DLD1 (cell line): ENCODE measurements at regions not wholly inside any gene's neighbourhood (a gene's known extent, or its start where the extent isn't known, plus 50 kb on each side); places are given as distances from the start of the nearest gene placed in this dataset.

ENCODE experiments used
- in situ Hi-C: cut with HindIII; loops from 2 replicates; pipeline ENCODE4 v1.10.0; 2017; ENCODE audit warnings: low sequenced_read_pairs

DNA sequence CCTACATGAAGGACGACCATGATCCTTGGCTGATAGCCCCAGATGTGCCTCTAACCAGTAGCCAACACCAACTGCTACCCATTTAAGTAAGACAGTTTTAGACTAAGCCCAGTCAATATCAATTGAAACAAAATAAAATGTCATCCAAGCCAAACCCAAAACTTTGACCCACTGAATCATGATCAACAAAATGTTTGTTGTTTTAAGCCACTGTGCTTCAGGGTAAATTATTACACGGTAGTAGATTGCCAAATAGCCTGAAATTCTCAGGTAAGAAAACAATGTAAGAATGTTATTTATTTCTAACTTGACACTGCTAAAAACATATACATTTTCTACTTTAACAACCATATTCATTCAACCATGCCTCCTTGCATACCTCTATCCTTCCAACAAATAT is 105.5 kb upstream of the PAPPA start:
- in situ Hi-C loops: no loop called here

DNA sequence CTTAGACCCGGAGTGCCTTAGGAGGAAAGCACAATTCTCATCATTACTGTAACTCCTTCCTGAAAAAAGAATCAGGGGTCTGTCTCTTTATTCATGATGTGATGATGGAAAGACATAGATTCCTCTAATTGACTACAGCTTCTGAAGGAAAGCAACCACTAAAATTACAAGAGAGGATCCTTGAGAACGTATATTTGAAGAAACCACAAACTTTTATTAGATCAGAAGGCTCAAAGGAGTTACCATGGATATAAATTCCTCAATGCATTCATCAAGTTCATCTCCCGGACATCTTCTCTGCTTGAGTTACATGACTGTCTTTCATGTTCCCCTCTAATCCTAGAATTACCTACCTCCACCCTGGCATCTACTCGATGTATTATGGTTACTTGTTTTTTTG is 104.1 kb upstream of the PAPPA start:
- in situ Hi-C loops: no loop called here

DNA sequence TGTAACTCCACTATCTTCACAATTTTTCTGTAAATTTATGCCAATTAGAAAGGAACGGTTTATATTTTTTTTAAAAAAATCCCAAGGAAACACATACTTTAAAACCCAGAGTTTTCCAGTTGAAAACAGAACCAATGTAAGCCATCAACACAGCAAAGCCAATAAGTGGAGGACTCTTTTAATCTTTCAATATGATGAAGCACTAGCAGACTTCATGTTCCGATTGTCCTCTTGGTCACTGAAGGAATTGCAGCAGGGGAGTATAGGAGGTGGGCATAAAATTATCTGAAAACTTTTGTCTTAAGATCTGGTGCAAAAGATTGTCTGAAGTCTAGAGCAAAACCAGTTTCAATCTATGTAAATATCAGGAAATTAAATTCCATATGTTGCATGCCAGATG is 102.1 kb upstream of the PAPPA start:
- in situ Hi-C loops: no loop called here

DNA sequence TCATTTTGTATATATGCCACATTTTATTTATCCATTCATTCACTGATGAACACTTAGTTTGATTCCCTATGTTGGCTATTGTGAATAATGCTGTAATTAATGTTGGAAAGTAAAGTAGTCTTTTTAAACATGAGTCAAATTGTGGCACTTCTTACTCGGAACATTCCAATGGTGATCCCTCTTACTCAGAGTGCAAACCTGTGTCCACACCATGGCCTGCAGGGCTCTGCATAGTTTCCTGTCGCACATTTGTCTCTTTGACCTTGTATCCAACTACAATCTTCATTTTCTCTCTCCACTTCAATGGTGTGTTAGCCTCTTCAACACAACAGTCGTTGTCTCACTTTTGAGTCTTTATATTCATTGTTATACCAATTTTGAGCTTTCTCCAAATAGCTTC is 98.1 kb upstream of the PAPPA start:
- in situ Hi-C loops: no loop called here

DNA sequence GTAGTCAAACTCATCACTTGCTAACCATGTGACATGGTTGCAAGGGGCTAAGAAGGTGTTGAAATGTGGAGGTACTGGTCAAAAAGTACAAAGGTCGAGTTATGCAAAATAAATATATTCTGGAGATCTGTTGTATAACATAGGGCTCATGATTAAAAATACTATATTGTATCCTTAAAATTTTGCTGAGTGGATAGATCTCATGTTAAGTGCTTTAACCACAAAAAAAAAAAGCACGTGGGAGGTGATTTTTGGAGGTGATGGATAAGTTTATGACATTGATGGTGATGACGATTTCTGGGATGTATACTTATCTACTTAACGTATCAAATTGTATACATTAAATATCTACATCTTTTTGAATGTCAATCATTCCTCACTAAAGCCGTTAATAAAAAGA is 96.2 kb upstream of the PAPPA start:
- in situ Hi-C loops: no loop called here

DNA sequence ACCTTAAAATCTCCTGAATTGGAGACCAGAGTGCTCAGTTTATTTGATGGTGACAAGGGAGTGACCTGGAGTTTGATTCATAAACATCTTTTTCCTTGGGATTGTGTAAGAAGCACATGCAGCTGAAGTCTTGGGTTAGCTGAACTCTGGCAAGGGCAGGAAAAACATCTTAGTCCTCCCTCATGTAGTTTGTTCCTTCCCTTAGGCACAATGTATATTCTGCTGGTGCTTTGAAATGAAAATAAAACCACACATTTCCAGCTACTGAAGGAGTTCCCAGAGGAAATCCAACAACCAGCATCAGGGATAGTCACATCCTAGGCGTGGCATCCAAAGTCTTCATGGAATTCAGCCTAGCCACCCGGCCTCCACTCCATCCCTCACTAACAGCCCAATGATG is 95.2 kb upstream of the PAPPA start:
- in situ Hi-C loops: no loop called here

DNA sequence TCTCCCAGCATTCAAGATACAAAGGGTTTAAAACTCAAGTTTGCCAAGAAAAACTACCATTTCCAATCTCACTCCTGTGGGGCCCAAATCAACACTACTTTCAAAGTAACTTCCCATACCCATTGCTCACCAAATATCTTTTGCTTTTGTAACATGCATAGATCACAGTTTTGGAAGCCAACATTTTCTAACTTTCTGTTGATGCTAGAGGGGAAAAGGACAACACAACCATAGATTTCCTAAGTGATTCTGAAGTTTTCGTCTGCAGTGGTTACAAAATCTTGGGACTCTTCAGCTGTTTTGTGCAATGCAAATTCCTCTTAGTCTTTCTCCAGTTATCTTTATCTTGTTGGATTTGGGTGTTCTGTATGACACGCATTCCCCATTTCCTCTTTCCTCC is 94.1 kb upstream of the PAPPA start:
- in situ Hi-C loops: no loop called here

DNA sequence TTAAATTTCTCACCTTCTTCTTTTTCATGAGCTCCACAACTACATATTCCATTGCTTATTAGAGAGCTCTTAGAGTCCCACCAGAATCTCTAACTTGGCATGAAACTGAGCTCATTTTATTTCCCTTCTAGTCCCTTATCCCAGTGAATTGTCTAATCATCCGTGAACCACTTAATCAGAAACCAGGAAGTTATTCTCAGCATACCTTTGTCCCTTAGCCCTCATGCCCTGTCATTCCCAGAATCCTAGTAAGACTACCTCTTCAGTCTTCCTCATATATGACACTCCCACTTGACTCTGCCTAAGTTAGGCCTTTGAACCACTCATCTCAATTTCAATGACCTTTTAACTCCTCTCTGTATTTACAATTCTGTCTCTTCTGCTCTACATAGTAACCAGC is 93.0 kb upstream of the PAPPA start:
- in situ Hi-C loops: no loop called here

DNA sequence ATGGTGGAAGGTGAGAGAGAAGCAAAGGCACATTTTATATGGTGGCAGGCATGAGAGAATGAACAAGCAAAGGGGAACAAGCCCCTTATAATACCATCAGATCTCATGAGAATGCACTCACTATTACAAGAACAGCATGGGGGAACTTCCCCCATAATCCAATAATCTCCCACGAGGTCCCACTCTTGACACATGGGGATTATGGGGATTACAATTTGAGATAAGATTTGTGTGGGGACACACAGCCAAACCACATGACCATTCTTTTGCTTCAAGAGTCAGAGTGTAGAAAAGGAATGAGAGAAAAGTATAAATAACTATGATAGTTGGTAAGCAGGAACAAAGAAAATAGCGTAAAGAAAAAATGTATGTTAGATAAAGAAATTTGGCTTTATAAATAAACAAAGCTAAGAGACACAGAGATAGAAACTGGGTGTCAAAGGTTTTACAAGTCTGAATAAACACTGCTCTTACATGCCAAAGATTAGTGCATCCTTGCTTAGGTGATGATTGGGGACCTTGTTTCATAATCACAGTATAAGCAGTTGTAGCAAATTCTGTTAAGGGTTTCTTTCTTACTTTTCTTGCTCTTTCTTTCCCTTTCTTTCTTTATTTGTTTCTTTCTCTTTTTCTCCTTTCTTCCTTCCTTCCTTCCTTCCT is 91.9 kb upstream of the PAPPA start:
- in situ Hi-C loops: no loop called here

DNA sequence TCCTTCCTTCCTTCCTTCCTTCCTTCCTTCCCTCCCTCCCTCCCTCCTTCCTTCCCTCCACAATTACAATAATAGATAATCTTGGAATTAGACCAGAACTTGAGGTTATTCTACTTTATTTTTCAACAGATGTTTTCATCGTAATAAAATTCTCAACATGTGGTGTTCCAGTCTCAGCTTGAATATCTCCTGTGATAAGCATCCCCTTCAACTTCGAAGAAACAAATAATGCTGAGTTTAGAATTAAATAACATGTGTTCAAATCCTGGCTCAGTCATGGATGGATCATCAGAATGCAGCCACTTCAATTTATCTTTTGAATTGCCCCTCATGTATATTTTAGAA is 91.4 kb upstream of the PAPPA start:
- in situ Hi-C loops: no loop called here

DNA sequence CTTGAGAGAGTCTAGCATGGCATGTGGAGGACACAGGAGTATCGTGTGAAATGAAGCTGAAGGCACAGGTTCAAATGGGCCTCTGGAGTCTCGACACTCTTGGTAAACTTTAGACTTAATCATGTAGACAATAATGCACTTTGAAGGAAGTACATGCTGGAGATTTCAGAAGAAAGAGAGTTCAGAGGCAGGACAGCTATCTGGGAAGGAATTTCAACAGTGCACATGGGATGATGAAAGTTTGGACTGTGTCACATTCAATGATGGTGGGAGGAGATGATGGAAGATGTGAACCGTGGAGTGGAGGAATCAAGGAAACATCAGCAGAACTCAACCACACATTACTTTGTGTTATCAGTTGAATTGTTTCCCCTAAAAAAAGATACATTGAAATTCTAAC is 88.6 kb upstream of the PAPPA start:
- in situ Hi-C loops: no loop called here

DNA sequence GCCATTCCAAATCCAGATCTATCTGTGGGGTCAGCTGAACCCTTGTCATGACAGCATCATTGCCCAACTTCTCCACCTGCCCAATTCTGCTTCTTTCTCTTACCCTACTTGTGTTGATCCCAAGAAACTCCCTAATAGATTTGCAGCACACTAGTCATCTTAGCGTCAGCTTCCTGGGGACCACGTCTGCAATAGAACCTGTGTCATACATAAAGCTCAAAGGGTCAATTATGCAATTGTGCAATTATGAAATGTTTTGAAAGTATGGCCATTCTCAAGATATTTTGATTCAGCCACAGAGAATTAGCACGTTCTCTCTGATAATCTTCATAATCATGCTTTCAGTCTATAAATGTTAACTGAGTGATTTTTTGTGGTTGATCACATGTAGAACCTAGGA is 87.4 kb upstream of the PAPPA start:
- in situ Hi-C loops: no loop called here

DNA sequence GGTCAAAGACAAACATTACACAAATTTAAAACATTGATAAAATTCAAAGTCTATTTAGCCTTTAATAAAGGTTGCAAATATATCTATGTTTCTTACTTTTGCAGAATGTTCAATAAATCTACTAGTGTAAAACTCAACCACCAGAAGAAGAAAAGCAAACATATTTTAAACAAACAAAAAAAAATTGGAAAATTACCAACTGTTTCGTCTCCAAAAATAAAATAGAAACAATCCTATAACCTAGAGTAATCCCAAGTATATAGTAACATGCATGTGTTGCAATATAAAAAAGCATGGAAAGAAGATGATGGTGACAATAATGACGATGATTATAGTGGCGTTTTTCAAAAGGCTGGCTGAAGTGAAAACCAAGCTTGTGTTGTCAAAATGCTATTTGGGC is 86.0 kb upstream of the PAPPA start:
- in situ Hi-C loops: no loop called here

DNA sequence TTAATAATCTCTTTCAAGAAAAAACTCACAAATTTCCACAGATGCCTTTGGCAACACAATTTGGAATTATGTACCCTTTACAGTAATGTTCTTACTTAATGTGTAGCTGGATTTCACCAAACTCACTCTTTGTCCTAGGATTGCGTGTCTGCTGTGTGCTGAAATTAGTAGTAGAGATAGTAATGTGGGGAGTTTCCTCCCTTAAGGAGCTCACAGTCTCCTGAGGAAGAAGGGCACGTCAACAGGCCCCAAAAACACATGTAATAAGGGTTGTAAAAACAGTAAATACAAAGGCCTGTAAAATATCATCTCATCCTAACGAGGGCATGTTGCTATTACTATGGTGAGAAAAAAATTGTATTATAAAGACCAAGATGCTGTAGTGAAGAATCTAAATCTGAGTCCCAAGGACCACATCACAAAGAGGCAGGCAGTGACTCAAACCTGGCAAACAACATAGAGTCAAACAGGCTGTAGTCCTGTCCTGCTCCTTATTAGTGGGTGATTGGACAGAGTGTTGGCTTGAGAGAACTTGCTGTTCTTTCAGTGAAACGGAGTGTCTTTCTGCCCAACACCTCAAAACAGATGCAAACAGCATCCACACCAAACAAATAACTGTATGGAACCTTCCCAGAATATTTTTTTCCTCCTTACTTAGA is 83.2 kb upstream of the PAPPA start:
- in situ Hi-C loops: no loop called here

DNA sequence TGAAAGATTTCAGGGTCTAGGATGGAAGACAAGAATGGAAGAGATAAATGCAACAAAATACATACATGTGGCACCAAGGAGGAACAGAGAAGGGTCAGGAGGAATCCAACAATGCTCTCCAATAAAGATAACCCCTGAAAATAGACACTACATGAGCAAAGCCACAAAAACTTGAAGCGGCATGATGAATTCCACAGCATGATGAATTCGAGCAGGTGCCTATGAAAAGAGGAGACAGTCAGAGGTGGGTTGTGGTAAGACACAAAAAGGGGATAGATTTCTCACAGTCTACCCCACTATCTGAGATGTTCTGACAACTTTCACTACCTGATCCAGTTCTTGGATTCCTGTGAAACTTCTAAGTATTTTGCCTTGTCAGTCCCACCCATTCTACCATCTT is 81.5 kb upstream of the PAPPA start:
- in situ Hi-C loops: no loop called here

DNA sequence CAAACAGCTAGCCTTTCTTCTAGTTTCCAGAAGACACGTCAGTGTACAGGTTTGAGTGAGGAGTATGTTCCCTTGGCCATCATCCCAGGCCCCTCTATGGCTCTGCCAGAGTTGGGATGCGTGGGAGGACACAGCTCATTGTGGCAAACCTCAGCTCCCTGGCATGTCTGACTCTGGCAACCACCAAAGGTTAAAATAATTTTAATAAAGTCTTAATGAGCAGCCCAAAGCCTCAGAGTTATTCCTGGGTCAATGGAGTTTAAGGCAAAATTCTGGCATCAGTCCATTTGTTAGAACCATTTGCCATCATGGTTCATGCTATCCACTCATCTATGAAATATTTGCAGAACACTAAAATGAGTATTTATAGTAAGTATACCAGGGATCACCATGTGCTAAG is 79.8 kb upstream of the PAPPA start:
- in situ Hi-C loops: no loop called here

DNA sequence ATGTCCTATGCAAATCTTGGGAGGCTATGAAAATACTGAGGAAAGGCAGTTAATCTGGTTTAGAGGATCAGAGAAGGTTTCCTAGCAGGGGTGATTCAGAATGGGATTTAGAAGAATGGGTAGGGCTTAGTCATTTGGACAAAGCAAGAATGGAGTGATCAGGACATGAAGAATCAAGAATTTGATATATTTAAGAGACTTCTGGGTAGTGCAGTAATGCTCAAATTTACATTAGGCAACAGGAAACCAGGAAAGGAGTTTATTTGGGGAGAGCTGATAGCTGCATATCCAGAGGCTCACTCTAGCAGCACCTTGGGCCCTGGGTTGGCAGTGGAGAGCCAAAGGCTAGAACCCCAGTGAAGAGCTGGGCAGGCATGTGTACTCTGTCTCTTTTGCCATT is 78.9 kb upstream of the PAPPA start:
- in situ Hi-C loops: no loop called here

DNA sequence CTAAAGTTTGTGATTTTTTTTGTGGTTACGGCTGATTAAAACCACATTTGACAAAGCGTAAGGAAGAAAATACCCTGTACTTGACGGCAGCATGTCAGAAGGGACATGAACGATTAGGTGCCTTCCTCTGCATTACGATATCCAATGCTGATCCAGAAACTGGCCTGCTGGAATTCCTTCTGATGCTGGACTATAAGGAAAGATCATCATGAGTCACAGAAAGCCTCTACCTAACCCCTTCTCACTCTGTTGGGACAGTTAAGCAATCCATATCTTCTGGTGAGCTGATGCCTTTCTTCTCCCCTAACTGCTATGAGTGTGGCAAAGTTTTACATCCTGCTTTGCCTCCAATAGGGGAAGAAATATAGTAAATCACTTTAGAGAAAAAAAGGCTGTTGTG is 78.4 kb upstream of the PAPPA start:
- in situ Hi-C loops: no loop called here

DNA sequence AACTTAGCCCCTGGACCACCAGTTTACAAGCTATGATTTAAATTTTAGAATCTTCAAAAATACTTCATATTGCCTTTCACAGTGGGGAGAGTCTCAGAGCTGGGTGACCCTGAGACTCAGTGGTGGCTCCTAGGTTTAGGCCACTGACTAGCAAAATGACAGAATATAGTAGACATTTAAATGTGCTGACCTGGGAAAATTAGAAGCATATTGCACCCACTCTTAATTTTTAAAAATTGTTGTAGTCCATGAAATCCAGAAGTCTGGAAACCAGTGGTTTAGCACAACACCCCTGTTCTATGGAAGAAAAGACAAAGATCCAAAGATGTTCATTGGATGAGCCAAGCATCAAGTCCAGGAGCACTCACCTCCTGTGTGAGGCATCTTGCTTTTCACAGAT is 75.0 kb upstream of the PAPPA start:
- in situ Hi-C loops: no loop called here

DNA sequence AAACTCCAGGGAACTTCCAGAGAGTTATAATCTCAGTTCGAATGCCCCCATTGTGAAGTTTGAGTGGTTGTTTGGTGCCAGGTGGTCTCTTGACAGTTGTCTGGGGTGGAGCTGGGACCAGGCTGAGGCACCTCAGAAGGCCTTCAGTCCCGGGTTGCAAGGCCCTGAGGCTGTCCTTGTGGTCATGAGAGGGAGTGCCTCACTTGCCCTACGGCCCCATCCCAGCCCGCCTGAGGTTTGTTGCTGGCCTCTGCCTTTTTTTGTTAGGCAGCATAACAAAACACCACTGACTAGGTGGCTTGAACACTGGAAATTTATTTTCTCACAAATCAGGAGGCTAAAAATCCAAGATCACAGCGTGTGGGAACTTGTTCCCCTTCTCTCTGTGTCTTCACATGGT is 73.0 kb upstream of the PAPPA start:
- in situ Hi-C loops: no loop called here

DNA sequence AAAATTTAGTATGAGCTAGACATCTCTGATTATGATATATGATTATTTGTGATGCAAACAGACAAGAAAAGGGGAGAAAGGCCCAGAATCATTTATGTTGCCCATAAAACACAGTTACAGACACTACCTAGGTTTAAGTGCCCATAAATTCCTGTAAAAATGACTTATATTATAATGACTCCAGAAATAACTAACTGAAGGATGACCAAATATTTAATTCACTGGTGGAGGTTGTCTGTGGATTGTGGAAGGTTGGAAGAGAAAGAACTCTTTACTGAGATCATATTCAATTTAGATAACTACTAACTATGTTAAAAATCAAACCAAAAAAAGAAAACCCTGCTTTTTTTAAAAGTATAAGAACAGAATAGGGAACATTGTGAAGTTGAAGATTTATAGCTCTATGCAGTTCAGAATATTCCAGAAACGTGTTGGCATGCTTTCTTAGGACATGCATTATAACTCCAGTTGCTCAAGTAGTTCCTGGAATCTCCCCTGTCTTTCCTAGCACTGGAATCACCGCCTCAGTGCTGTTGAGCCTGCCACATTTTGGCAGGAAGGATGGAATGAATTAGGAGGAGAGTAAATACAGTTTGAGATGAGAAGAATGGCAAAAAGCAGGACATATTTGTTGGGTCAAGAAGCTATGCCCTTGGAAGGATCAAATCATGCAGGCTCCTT is 72.0 kb upstream of the PAPPA start:
- in situ Hi-C loops: no loop called here

DNA sequence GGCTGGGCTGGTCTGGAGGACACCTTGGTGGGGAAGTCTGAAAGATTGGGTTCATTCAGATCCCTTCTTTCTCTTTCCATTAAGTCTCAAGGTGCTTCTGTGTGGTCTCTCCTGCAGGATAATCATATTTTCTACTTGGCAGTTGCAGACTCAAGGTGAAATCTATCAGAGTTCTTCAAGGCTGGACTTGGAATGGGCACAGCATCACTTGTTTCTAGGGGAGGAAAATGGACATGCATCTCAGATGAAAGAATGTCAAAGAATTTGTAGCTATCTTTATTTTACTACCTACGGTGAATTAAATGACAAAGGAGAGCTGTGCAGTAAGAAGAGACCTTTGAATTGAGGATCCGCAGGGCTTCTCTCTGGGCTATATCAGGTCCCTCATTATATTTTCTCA is 69.8 kb upstream of the PAPPA start:
- in situ Hi-C loops: no loop called here

DNA sequence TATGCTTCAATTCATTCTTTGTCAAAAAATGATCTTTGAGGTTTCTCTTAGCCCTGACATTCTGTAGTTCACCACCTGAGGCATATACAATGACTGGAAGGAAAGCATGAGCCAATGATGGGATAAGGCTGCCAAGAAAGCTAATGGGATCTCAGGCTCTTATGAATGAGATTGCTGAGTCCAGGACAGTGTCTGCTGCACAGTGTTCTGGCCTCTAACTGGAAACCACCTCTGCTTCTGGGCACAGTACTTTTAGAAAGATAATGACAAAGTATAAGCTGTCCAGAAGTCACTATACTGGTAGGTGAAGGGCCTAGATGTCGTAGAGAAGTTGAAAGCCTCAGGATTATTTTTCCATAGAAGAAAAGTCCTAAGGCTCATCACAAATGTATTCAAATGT is 69.1 kb upstream of the PAPPA start:
- in situ Hi-C loops: no loop called here
